Neural crest cell (in vitro differentiated cells): ENCODE measurements at regions not wholly inside any gene's neighbourhood (a gene's known extent, or its start where the extent isn't known, plus 50 kb on each side); places are given as distances from the start of the nearest gene placed in this dataset.

ENCODE experiments used
- DNase-seq: peaks from one replicate; pipeline ENCODE4 v3.0.0; 2021; ENCODE audit warnings: low read depth, mixed read lengths, low spot score
- H3K27ac Mint-ChIP-seq: one replicate; pipeline ENCODE4 v1.8.0; 2021; ENCODE audit warnings: mild to moderate bottlenecking, mixed read lengths; ENCODE audit not compliant: unreplicated experiment
- H3K27me3 Mint-ChIP-seq: 2 replicates; pipeline ENCODE4 v1.8.0; 2021; ENCODE audit warnings: low read depth, mild to moderate bottlenecking, mixed read lengths
- H3K36me3 Mint-ChIP-seq: 2 replicates; pipeline ENCODE4 v1.8.0; 2021; ENCODE audit warnings: low read depth, mild to moderate bottlenecking, mixed read lengths
- H3K4me1 Mint-ChIP-seq: 2 replicates; pipeline ENCODE4 v1.8.0; 2021; ENCODE audit warnings: mixed read lengths
- H3K4me3 Mint-ChIP-seq: one replicate; pipeline ENCODE4 v1.8.0; 2021; ENCODE audit warnings: mild to moderate bottlenecking, mixed read lengths
- H3K9me3 Mint-ChIP-seq: 2 replicates; pipeline ENCODE4 v1.8.0; 2021; ENCODE audit warnings: mixed read lengths
- CTCF ChIP-seq: fragments of 200-600 bp; sonication (generic); conservative IDR thresholded peaks from 2 replicates; pipeline ENCODE4 v1.5.0; 2021; ENCODE audit warnings: antibody characterized with exemption, mild to moderate bottlenecking

DNA sequence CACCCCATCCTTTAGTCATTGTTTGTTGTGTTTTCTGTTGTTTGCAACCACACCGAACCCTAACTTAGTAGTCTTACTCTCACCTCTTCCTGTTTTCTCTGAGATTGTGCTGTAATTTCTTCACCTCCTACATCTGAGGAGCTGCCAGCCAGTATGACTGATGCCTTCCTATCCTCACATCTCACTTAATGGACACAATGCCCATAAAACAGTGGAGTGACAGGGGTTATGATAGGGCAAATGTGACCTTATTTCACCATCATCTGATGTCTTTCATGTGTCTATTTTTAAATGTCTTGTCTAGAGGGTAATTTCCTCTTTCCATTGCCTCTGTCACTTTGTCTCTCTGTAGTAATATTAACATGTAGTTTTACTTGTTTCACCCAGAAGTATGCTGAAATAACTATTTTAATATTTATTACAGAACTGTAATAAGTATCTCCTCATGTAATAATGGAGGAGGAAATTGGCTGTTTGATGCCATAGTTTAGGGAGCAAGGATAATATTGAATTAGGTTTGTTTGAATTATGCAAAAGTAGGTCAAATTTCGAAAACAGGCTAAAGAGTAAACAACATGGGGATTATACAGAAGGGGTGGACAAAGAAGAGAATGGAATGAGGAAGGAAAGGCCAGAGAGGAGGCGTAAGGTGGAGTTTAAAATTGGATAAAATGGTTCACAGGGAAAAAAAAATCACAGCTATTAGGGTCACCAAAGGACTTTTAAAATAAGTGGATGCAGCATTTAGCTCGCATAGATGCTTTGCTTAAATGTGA lies 103.5 kb upstream of the SPRY2 start:
- no peak for DNase-seq
- no peak for TF ChIP-seq CTCF
- Mint-ChIP-seq H3K9me3 (peaks cover 6% of the 10 kb centered on the region), H3K4me1 (no peaks in the 10 kb centered on the region), H3K36me3 (no peaks in the 10 kb centered on the region), H3K27ac (no peak overlapping the region), H3K4me3 (no peak overlapping the region), H3K27me3 (no peaks in the 10 kb centered on the region)

GRCh38 chr13:80442609-80443008 lies 101.7 kb upstream of the SPRY2 start:
- Mint-ChIP-seq H3K27me3 (no peaks in the 10 kb centered on the region), H3K9me3 (peaks cover 6% of the 10 kb centered on the region), H3K36me3 (no peaks in the 10 kb centered on the region), H3K4me1 (no peaks in the 10 kb centered on the region), H3K27ac (no peak overlapping the region), H3K4me3 (no peak overlapping the region)
- TF ChIP-seq CTCF = no peak
- no peak for DNase-seq

DNA sequence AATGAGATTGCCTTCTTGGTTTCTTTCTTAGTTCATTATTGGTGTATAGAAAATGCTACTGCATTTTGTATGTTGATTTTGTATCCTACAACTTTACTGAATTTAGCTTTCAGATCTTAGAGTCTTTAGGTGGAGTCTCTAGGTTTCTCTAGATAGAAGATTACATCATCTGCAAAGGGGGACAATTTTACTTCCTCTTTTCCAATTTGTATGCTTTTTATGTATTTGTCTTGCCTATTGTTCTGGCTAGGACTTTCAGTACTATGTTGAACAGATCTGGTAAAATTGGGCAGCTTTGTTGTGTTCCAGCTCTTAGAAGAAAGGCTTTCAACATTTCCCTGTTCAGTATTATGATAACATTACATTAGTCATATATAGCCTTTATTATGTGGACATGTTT lies 101.0 kb upstream of the SPRY2 start:
- Mint-ChIP-seq H3K9me3 (peaks cover 6% of the 10 kb centered on the region), H3K4me3 (no peak overlapping the region), H3K36me3 (no peaks in the 10 kb centered on the region), H3K27ac (no peak overlapping the region), H3K4me1 (peaks cover under 1% of the 10 kb centered on the region), H3K27me3 (no peaks in the 10 kb centered on the region)
- DNase-seq = no peak
- TF ChIP-seq CTCF = no peak

GRCh38 chr13:80438521-80438920 lies 97.6 kb upstream of the SPRY2 start:
- Mint-ChIP-seq H3K4me3 (no peak overlapping the region), H3K27me3 (no peaks in the 10 kb centered on the region), H3K9me3 (peaks cover 9% of the 10 kb centered on the region), H3K4me1 (peaks cover 3% of the 10 kb centered on the region), H3K36me3 (no peaks in the 10 kb centered on the region), H3K27ac (no peak overlapping the region)
- no peak for TF ChIP-seq CTCF
- DNase-seq = no peak

GRCh38 chr13:80437231-80437630 lies 96.3 kb upstream of the SPRY2 start:
- H3K36me3 Mint-ChIP-seq = peaks cover 1% of the 10 kb centered on the region
- H3K27me3 Mint-ChIP-seq = no peaks in the 10 kb centered on the region
- TF ChIP-seq CTCF = no peak
- peaks cover 3% of the 10 kb centered on the region for H3K4me1 Mint-ChIP-seq
- DNase-seq = no peak
- H3K27ac Mint-ChIP-seq = no peak overlapping the region
- H3K9me3 Mint-ChIP-seq = peaks cover 8% of the 10 kb centered on the region
- no peak overlapping the region for H3K4me3 Mint-ChIP-seq
